ENCODE measurements at regions not wholly inside any gene's neighbourhood (a gene's known extent, or its start where the extent isn't known, plus 50 kb on each side); places are given as distances from the start of the nearest gene placed in this dataset.

GRCh38 chr3:18770800-18771199 lies 345.7 kb upstream of the SATB1 start:
- no peak for DNase-seq

DNA sequence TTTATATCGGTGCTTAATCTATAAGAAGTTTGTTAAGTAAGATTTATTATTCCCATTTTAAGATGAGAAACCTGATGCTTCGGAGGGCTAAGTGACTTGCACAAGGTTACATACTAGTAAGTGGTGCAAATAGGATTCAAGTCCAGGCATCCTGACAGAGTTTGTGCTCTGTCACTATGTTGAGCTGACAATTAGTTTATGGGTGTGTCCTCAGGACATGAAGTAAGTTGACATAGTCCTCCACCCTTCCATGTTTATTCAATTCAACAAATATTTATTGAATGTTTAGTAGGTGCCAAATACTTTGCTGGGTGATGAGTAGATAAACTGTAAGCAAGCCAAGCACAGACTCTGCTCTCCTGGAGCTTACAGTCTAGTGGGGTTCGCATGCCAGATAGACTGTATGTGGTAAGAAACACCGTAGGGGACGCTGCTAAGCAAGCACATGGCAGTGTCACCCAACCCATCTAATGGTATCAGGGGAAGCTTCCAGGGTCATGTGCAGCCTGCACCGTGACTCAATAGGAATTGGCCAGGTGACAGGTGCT lies 342.7 kb upstream of the SATB1 start:
- no peak for DNase-seq

- DNase-seq = no peak
Measured at GRCh38 chr3:18766974-18767373, 341.8 kb upstream of the SATB1 start.

DNA sequence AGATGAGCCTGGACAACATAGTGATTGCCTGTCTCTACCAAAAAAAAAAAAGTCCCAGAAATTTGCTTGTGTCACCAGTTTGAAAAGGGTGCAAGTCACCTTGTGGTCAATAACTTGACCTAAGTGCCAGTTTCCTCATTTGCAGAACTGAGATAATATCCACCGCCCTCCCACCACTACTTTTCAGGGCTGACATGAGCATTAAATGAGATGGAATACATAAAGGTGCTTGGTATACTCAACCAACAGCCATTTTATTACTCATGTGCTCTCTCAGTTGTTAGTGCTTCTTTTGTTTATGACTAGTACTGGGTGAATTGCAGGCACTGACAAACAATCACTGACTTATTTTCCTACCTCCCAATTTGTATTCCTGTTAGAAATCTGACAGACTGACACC lies 340.5 kb upstream of the SATB1 start:
- DNase-seq = no peak

DNA sequence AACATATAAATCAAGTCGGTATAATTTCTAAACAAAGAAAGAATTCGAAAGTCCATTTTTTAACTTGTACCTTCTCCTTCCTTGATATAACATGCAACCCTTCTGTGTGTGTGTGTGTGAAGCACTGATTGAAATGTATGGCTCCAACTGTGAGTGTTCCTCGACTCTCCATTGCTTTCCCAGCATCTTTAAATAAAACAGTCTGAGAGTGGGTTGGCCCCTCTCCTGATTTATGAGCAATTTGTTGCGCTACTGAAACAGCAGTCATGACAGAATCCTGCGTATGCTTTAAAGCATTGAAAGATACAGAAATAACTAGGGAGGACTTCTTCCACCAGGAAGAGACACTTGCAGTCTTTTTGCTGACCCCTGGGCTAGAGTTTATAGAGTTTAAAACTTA lies 340.0 kb upstream of the SATB1 start:
- DNase-seq = no peak

GRCh38 chr3:18761530-18761929 lies 336.4 kb upstream of the SATB1 start:
- no peak for DNase-seq

DNA sequence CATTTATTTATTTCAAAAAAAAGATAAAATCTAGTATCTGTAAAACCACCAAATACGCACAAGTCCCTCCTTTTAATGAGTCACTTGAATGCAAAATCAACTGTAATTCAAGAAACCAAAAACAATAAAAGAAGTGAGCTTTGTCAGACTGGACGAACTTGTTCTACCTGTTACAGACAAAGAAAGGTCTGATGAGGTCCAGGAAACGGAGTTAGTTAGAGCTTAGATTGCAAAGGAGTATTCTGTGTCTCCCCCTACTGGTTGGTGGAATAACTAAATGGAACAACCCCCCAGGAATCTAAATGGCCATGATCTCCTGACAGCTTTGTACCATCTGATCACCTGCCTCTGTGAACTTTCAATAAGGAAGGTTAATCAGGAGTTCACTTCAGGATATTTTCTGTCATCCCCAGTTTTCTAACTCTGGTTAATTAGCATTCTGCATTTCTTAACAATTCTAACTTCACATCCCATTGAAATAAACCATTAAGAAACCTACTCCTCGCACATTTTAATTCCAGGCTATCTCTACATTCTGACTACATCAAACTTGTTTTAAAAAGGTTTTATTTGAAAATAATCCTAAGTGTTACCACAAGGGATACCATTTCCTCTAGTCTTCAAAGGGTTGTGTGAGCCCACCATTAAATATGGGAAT lies 333.0 kb upstream of the SATB1 start:
- peak; percentile 77 for DNase-seq

GRCh38 chr3:18757476-18757875 lies 332.3 kb upstream of the SATB1 start:
- no peak for DNase-seq

DNA sequence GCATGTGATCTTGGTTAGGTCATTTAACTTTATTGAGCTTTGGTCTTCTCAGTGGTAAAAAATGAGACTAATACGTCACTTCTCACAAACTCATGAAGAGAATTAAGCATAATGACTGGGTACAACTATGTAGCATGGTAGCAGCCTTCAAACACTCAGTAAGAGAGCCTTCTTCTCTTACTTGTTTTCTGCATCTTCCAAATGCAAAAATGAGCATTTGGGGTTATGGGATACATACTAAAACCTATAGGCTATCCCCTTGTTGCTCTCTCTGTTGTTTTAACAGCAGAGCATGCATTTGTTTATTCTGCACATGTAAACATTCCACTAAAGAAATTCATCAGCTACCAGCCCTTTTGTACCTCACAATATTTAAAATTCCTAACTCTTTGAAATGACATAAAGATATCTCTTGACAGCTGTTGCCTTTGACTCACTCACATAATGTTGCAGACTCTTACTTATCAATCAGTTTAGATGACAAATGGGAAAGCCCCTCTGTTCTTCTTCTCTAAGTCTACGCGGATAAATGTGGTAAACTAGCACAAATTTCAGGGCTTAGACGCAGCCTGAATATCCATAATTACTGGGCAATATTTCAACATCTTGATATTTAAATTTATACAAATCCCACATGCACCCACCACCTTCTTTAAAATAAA lies 327.3 kb upstream of the SATB1 start:
- DNase-seq = no peak

DNA sequence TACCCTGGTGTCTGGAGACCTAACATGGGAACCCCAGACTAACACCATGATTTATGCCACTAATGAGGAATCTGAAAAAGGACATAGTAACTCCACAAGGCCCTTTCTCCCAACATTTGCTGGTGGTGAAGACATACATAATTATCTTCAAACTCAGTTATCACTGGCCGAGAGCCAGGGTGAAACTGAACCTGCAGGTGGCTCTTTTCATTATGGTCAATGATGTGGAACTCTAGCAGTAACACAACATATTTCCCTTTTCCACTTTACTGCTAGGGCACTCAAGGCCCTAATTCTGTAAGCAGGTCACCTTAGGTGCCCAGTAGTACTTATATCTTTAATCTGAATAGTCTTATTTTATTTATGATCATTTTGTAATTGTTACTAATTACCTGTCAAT lies 326.4 kb upstream of the SATB1 start:
- peak; percentile 81 for DNase-seq

GRCh38 chr3:18747383-18747782 lies 322.2 kb upstream of the SATB1 start:
- DNase-seq = no peak

DNA sequence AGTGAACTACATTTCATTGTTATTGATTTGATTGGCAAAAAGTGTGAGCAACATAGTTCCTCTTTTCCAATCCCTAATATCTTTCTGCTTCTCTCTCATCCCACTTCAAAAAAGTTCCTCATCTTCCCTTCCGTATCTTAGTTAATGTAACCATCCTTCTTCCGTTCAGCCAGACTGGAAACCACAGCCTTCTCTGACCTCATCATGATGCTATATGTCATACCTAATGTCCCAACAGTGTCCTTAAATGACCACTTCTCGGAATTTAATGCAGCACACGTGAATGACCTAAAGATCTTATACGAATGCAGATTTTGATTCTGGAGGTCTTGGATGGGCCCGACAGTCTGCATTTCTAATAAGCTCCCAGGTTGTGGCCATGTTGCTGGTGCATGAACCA lies 320.3 kb upstream of the SATB1 start:
- no peak for DNase-seq

GRCh38 chr3:18744472-18744871 lies 319.3 kb upstream of the SATB1 start:
- DNase-seq = peak; percentile 2

GRCh38 chr3:18743761-18744160 lies 318.6 kb upstream of the SATB1 start:
- DNase-seq = no peak

DNA sequence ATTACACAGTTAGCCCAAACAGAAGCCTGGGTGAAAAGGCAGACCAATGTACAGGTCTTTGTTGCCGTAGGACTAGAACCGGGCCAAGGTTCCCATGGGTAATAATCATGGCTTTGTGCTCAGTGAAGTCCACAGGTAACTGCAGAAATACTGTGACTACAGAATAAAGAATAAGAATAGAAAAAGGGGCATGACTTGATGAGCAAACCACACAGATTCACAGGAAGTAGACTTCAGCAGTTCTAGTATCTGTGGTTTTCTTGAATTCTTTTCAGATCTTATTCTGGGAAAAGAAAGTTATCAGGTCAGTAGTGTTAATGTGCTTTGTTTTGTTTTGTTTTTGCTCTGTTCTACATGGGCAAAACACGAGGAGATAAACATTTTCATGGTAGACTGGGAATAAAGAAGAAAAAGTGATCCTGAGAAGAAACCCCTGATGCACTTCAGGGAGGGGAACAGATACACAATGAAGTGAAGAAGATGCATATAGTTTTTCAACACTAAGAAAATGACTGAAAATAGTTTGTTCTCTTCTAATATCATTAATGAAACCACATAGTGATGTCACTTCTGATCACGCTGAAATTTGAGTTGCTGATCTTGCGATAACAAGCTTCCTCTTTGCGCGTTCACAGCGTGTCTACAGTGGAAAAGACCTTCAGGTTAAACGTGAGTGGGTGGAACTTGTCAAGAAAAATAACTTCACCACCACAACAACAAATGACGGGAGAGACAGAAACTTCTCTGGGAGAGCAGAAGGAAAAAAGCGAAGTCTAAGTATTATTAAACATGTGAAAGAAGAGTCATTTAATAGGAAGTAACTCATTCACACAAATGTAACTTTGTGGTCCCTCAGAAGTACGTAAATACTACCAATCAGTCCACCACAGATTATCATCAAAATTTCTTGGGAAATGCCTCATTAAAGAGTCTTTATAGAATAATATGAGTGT lies 315.8 kb upstream of the SATB1 start:
- no peak for DNase-seq

DNA sequence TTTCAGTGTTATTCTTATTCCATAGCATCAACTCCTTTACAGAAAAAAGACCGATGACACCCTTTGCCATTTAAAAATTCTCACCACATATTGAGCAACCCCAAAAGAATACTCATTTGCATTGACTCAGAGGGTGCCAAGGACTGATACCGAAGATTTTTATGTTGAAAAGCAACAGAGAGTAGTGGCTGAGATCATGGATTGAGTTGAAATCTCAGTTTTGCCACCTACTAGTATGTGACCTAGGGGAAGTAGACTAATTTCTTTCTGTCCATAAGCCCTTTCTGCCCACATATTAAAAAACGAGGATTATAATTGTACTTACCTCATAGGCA lies 313.9 kb upstream of the SATB1 start:
- DNase-seq = no peak

DNA sequence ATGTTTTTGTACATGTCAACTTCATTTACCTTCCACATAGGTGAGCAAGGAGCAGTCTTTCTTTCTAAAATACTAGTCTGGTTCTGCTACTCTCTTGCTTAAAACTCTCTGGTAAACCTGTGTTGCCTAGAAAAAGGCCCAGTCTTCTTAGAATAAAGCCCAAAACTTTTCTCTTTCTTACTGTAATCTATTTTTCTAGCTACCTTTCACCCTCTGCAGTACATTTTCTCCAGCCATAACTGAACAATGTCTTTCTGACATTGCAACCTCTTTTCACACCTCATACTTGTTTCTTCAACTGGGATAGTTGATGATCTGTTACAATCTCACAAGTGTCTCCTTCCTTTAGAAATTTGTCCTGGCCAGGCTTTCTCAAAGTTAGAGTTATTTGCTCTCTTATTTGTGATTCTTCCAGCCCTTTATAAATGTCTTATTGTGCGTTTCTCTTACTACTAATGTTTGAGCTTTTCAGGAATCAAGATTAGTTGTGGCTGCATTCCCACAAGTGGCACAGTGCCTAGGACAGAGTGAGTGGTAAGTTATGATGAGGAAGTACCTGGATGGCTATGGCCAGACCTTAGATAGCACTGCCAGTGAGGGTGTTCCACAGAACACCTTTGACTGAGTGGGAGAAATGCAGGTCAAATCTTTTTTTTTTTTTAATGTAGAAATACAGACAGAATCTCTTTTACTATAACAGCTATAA lies 313.4 kb upstream of the SATB1 start:
- DNase-seq = no peak

DNA sequence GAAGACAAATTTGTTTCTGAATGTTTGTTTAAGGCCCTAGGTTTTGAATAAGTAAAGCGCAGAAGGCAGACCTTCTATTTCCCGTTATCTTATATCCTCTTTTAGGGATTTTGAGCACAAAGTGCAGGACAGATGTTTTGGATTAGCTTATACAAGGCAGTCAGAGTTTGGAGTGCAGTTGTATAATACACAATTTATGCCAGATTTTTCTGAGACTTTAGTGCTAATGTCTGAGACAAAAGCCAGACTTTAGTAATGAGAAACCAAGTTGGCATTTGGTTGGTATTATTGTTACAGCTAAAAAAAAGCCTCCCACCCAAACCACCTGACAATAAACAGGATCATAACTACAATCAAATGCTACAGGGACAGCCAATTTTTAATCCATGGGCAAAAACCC lies 309.9 kb upstream of the SATB1 start:
- no peak for DNase-seq

- no peak for DNase-seq
Measured at GRCh38 chr3:18734309-18734708, 309.2 kb upstream of the SATB1 start.

GRCh38 chr3:18732474-18732873 lies 307.3 kb upstream of the SATB1 start:
- no peak for DNase-seq

DNA sequence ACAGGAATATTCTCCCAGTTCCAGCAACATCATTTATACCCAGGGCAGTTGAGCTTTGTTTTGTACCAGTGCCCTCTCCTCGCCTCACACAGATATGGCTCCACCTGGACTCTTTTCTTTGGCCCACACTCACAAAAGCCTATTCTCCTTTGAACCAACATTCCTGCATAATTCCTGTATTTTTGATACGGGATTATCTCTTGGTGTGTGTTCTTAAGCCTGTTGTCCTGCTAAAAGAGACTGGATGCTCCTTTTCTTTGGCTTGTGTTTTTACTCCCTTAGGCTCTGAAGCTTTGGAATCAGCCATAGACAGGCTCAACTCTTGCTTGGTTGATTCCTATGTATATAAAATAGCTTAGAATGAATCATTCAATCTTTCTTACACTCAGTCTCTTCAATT lies 305.4 kb upstream of the SATB1 start:
- no peak for DNase-seq

GRCh38 chr3:18729671-18730070 lies 304.5 kb upstream of the SATB1 start:
- DNase-seq = no peak

Data from NCI-H146 (cell line).